ENCODE measurements at regions not wholly inside any gene's neighbourhood (a gene's known extent, or its start where the extent isn't known, plus 50 kb on each side); places are given as distances from the start of the nearest gene placed in this dataset.

DNA sequence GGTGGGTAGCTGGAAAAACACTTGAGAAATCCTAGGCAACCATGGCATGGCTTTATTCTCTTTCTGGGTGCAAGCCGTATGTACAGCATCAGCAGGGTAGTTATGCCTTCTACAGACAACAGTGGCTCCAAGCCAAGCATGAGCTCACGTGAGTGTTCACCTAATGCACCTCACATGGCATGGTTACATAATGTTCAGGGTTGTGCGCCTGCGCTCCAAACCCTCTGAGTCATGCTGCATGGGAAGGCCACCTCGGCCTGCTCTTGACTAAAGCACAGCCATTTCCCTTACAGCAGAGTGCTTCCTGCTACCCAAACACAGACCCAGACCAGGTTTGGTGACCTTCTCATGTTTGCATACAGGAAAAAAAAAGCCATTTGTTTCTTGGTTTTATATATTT is 96.2 kb downstream of the VIP start:
- no peaks in the 10 kb centered on the region for H3K36me3 ChIP-seq (ENCODE audit: insufficient read depth, low read length)
- TF ChIP-seq, protein P1, sequence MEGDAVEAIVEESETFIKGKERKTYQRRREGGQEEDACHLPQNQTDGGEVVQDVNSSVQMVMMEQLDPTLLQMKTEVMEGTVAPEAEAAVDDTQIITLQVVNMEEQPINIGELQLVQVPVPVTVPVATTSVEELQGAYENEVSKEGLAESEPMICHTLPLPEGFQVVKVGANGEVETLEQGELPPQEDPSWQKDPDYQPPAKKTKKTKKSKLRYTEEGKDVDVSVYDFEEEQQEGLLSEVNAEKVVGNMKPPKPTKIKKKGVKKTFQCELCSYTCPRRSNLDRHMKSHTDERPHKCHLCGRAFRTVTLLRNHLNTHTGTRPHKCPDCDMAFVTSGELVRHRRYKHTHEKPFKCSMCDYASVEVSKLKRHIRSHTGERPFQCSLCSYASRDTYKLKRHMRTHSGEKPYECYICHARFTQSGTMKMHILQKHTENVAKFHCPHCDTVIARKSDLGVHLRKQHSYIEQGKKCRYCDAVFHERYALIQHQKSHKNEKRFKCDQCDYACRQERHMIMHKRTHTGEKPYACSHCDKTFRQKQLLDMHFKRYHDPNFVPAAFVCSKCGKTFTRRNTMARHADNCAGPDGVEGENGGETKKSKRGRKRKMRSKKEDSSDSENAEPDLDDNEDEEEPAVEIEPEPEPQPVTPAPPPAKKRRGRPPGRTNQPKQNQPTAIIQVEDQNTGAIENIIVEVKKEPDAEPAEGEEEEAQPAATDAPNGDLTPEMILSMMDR (IDR thresholded peaks at IDR 0.05; ENCODE audit: poor library complexity, severe bottlenecking): no peak
- no peak for TF ChIP-seq EP300 (conservative IDR thresholded peaks at IDR 0.05; ENCODE audit: poor library complexity, severe bottlenecking)
- TF ChIP-seq POLR2AphosphoS5 (IDR thresholded peaks at IDR 0.05): no peak
- no peak overlapping the region for H2AFZ ChIP-seq (ENCODE audit: low read depth, low read length)
- no peaks in the 10 kb centered on the region for H4K20me1 ChIP-seq (ENCODE audit: insufficient read depth)
- no peak overlapping the region for H3K4me2 ChIP-seq (ENCODE audit: low read length)
- H3K9ac ChIP-seq (ENCODE audit: low read length): no peak overlapping the region
- H3K9me2 ChIP-seq (ENCODE audit: insufficient read depth, low read length): no peaks in the 10 kb centered on the region
- H3K9me3 ChIP-seq (ENCODE audit: low read length): peaks cover 6% of the 10 kb centered on the region
- no peak overlapping the region for H3K4me3 ChIP-seq (ENCODE audit: low read length)
- H3K27me3 ChIP-seq (ENCODE audit: insufficient read depth, low read depth, low read length): no peaks in the 10 kb centered on the region
- H3F3A ChIP-seq (ENCODE audit: insufficient read depth, low read length, poor library complexity, severe bottlenecking): no peaks in the 10 kb centered on the region
- no peaks in the 10 kb centered on the region for H3K79me2 ChIP-seq (replicated peaks; ENCODE audit: insufficient read depth, low read length)
- no peak overlapping the region for H3K27ac ChIP-seq (ENCODE audit: low read length)

DNA sequence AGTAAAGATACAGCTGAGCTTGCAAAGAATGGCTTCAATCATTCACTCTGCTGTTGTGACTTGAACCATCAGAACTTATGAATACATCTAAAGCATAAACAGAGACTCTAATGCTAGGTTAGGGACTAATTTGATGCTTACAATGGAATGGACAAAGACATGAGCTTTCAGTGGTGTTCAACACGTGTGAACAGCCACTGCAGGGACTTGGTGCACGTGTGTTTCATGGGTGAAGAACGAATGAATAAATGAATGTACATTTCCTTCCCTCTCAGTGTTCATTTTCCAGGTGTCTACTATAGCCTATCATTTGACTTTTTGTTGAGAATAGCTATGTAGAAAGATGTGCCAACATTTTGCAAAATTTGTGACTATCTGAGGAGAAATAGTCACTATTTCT is 98.3 kb downstream of the VIP start:
- H3K4me3 ChIP-seq (ENCODE audit: low read length): no peak overlapping the region
- H3K9me2 ChIP-seq (ENCODE audit: insufficient read depth, low read length): no peaks in the 10 kb centered on the region
- no peaks in the 10 kb centered on the region for H3K36me3 ChIP-seq (ENCODE audit: insufficient read depth, low read length)
- H3F3A ChIP-seq (ENCODE audit: insufficient read depth, low read length, poor library complexity, severe bottlenecking): no peaks in the 10 kb centered on the region
- H3K4me2 ChIP-seq (ENCODE audit: low read length): no peak overlapping the region
- H3K79me2 ChIP-seq (replicated peaks; ENCODE audit: insufficient read depth, low read length): no peaks in the 10 kb centered on the region
- no peaks in the 10 kb centered on the region for H3K27me3 ChIP-seq (ENCODE audit: insufficient read depth, low read depth, low read length)
- peaks cover 6% of the 10 kb centered on the region for H3K9me3 ChIP-seq (ENCODE audit: low read length)
- H3K27ac ChIP-seq (ENCODE audit: low read length): no peak overlapping the region
- no peak for TF ChIP-seq MXI1 (conservative IDR thresholded peaks at IDR 0.05; ENCODE audit: poor library complexity, severe bottlenecking)
- no peak for TF ChIP-seq SMC3 (conservative IDR thresholded peaks at IDR 0.05; ENCODE audit: poor library complexity)
- TF ChIP-seq POLR2AphosphoS5 (IDR thresholded peaks at IDR 0.05): no peak
- TF ChIP-seq RAD21 (conservative IDR thresholded peaks at IDR 0.05): no peak
- TF ChIP-seq EZH2 (IDR thresholded peaks at IDR 0.05; ENCODE audit: borderline replicate concordance, insufficient read depth, low read length, poor library complexity, severe bottlenecking): no peak
- TF ChIP-seq EP300 (conservative IDR thresholded peaks at IDR 0.05; ENCODE audit: poor library complexity, severe bottlenecking): no peak
- TF ChIP-seq, protein P1 (IDR thresholded peaks at IDR 0.05; ENCODE audit: poor library complexity, severe bottlenecking): no peak
- TF ChIP-seq TAF1 (IDR thresholded peaks at IDR 0.05; ENCODE audit: low read depth): no peak
- TF ChIP-seq, protein P2, sequence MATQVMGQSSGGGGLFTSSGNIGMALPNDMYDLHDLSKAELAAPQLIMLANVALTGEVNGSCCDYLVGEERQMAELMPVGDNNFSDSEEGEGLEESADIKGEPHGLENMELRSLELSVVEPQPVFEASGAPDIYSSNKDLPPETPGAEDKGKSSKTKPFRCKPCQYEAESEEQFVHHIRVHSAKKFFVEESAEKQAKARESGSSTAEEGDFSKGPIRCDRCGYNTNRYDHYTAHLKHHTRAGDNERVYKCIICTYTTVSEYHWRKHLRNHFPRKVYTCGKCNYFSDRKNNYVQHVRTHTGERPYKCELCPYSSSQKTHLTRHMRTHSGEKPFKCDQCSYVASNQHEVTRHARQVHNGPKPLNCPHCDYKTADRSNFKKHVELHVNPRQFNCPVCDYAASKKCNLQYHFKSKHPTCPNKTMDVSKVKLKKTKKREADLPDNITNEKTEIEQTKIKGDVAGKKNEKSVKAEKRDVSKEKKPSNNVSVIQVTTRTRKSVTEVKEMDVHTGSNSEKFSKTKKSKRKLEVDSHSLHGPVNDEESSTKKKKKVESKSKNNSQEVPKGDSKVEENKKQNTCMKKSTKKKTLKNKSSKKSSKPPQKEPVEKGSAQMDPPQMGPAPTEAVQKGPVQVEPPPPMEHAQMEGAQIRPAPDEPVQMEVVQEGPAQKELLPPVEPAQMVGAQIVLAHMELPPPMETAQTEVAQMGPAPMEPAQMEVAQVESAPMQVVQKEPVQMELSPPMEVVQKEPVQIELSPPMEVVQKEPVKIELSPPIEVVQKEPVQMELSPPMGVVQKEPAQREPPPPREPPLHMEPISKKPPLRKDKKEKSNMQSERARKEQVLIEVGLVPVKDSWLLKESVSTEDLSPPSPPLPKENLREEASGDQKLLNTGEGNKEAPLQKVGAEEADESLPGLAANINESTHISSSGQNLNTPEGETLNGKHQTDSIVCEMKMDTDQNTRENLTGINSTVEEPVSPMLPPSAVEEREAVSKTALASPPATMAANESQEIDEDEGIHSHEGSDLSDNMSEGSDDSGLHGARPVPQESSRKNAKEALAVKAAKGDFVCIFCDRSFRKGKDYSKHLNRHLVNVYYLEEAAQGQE (IDR thresholded peaks at IDR 0.05; ENCODE audit: borderline replicate concordance): no peak
- no peak overlapping the region for H3K9ac ChIP-seq (ENCODE audit: low read length)
- H2AFZ ChIP-seq (ENCODE audit: low read depth, low read length): no peak overlapping the region
- H4K20me1 ChIP-seq (ENCODE audit: insufficient read depth): no peaks in the 10 kb centered on the region
